ENCODE measurements at regions not wholly inside any gene's neighbourhood (a gene's known extent, or its start where the extent isn't known, plus 50 kb on each side); places are given as distances from the start of the nearest gene placed in this dataset.
A peak's percentile ranks its signal among the peaks of the same experiment; 100 is the strongest.

GRCh38 chr3:27584874-27585273 is 100.7 kb upstream of the SLC4A7 start:
- Histone ChIP-seq H3K4me3 (no peak overlapping the region), H3K4me1 (ENCODE audit: low read depth) (no peaks in the 10 kb centered on the region), H3K36me3 (ENCODE audit: low read depth) (no peaks in the 10 kb centered on the region), H3K9me3 (no peaks in the 10 kb centered on the region)
- DNase-seq = no peak
- intact Hi-C loops (cut with DNase I, micrococcal nuclease) = no loop called here
- ATAC-seq = peak; percentile 67
- no peak for TF ChIP-seq CTCF (IDR thresholded peaks at IDR 0.05)

GRCh38 chr3:27581852-27582251 is 97.7 kb upstream of the SLC4A7 start:
- DNase-seq (no peak), ATAC-seq (no peak)
- no peak for TF ChIP-seq CTCF (IDR thresholded peaks at IDR 0.05)
- H3K36me3 ChIP-seq (ENCODE audit: low read depth) = no peaks in the 10 kb centered on the region
- no peak overlapping the region for H3K4me3 ChIP-seq
- H3K4me1 ChIP-seq (ENCODE audit: low read depth) = no peaks in the 10 kb centered on the region
- H3K9me3 ChIP-seq = no peaks in the 10 kb centered on the region
- intact Hi-C loops (cut with DNase I, micrococcal nuclease) = no loop called here

- TF ChIP-seq CTCF (IDR thresholded peaks at IDR 0.05) = no peak
- DNase-seq (no peak), ATAC-seq (no peak)
- Histone ChIP-seq H3K9me3 (no peaks in the 10 kb centered on the region), H3K4me3 (no peak overlapping the region), H3K4me1 (ENCODE audit: low read depth) (no peaks in the 10 kb centered on the region), H3K36me3 (ENCODE audit: low read depth) (no peaks in the 10 kb centered on the region)
- intact Hi-C loops (cut with DNase I, micrococcal nuclease) = no loop called here
Measured at GRCh38 chr3:27578032-27578431, 93.8 kb upstream of the SLC4A7 start.

GRCh38 chr3:27577504-27577903 is 93.3 kb upstream of the SLC4A7 start:
- no peak for ATAC-seq
- Histone ChIP-seq H3K9me3 (no peaks in the 10 kb centered on the region), H3K36me3 (ENCODE audit: low read depth) (no peaks in the 10 kb centered on the region), H3K4me1 (ENCODE audit: low read depth) (no peaks in the 10 kb centered on the region), H3K4me3 (no peak overlapping the region)
- no peak for TF ChIP-seq CTCF (IDR thresholded peaks at IDR 0.05)
- DNase-seq = no peak
- intact Hi-C loops (cut with DNase I, micrococcal nuclease) = no loop called here

GRCh38 chr3:27576171-27576570 is 92.0 kb upstream of the SLC4A7 start:
- ATAC-seq (no peak), DNase-seq (no peak)

More at GRCh38 chr3:27576171-27576570, 92.0 kb upstream of the SLC4A7 start:
- intact Hi-C loops (cut with DNase I, micrococcal nuclease) = no loop called here
- TF ChIP-seq CTCF (IDR thresholded peaks at IDR 0.05) = no peak
- H3K4me3 ChIP-seq = no peak overlapping the region
- no peaks in the 10 kb centered on the region for H3K9me3 ChIP-seq
- H3K4me1 ChIP-seq (ENCODE audit: low read depth) = no peaks in the 10 kb centered on the region
- no peaks in the 10 kb centered on the region for H3K36me3 ChIP-seq (ENCODE audit: low read depth)
